TTC549 (cell line): ENCODE measurements at regions not wholly inside any gene's neighbourhood (a gene's known extent, or its start where the extent isn't known, plus 50 kb on each side); places are given as distances from the start of the nearest gene placed in this dataset.
"Not testable (repeated sequence)": the region's sequence is repeated elsewhere in the genome, so short reads cannot be mapped to it uniquely, and the experiment has no call there.

Experiments
- FAIRE-seq: peaks from 2 replicates; lab custom pipeline; 2012; peaks lifted over from hg19 to GRCh38; lab: Jason Lieb, UNC

GRCh38 chr6:160804639-160805038, 102.6 kb downstream of the PLG start:
- FAIRE-seq, result no peak

- FAIRE-seq, result no peak
These were observed 106.2 kb downstream of the PLG start for GRCh38 chr6:160808263-160808662.

GRCh38 chr6:160810238-160810637, 108.2 kb downstream of the PLG start:
- FAIRE-seq, result no peak

- FAIRE-seq, result no peak
These were observed 110.1 kb downstream of the PLG start for GRCh38 chr6:160812097-160812496.

DNA sequence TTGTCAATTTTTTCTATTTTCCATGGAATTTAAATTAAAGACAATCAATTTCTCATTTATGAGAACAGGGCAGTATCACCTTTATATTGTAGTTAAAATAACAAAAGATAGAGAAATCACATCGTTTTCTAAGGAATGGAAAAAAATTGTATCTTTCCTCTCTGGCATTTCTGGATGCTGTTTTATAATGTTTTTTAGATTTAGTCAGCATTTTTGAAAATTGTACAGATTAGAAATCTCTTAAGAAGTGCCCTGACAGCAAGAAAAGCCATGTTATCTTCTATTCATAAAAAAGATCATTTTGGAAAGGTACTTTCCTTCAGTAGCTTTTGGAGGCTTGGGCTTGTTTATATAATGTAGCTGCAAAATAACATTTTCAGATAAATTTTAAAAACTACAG, 116.9 kb downstream of the PLG start:
- FAIRE-seq, result no peak

- FAIRE-seq, result not testable (repeated sequence)
These were observed 118.6 kb downstream of the PLG start for GRCh38 chr6:160820661-160821060.

- FAIRE-seq, result no peak
These were observed 129.7 kb downstream of the PLG start for GRCh38 chr6:160831739-160832138.

GRCh38 chr6:160832422-160832821, 130.4 kb downstream of the PLG start:
- FAIRE-seq, result no peak

DNA sequence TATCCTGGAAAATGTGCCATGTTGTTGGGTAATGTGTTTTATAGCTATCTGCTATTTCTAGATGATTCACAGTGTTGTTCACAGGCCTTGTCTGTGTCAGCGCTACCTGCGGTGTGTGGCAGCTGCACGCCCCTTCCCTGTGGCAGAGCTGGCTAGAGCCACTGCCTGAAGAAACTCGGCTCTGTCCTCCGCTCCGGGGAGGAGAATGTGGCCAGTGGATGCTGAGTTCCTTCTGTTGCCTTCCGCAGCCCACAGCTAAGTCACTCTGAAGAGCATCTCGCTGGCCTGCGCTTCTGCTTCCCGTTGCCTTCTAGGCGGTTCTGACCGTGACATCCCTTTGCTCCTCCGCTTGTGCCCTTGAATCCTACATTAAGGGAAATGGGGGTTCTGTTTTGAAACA, 135.1 kb downstream of the PLG start:
- no peak for FAIRE-seq

- no peak for FAIRE-seq
These were observed 140.5 kb upstream of the MAP3K4 start for GRCh38 chr6:160851031-160851430.

DNA sequence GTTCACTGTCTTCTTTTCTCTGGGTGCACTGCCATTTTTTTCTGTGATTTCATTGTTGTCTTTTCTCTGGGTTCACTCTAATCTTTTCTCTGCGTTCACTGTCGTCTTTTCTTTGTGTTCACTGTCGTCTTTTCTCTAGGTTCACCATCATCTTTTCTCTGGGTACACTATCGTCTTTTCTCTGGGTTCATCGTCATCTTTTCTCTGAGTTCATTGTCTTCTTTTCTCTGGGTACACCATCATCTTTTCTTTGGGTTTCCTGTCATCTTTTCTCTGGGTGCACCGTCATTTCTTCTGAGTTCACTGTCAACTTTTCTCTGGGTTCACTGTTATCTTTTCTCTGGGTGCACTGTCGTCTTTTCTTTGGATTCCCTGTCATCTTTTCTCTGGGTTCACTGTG, 137.6 kb upstream of the MAP3K4 start:
- FAIRE-seq, result no peak

- FAIRE-seq, result no peak
These were observed 132.7 kb upstream of the MAP3K4 start for GRCh38 chr6:160858886-160859285.

GRCh38 chr6:160859822-160860221, 131.7 kb upstream of the MAP3K4 start:
- FAIRE-seq, result no peak

DNA sequence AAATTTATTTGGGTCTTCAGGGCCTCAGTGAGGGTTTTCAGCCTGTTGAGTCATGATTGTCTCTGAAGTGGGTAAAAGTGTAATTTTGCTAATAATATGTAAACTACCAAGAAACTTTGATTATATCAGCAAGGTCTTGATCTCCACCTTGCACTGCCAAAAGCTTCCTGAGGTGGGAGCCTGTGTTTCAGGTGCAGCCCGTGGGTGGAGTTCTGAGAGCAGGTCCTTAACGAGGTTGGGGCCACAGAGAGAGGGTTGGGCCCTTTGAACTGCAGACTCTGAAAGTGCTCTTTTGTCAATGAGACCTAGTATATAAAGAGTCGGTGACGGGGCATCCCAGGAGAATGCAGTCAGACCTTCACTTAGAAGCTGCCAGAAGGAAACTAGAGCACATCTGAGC, 129.7 kb upstream of the MAP3K4 start:
- no peak for FAIRE-seq

GRCh38 chr6:160863782-160864181, 127.8 kb upstream of the MAP3K4 start:
- FAIRE-seq, result no peak

- no peak for FAIRE-seq
These were observed 120.2 kb upstream of the MAP3K4 start for GRCh38 chr6:160871320-160871719.

DNA sequence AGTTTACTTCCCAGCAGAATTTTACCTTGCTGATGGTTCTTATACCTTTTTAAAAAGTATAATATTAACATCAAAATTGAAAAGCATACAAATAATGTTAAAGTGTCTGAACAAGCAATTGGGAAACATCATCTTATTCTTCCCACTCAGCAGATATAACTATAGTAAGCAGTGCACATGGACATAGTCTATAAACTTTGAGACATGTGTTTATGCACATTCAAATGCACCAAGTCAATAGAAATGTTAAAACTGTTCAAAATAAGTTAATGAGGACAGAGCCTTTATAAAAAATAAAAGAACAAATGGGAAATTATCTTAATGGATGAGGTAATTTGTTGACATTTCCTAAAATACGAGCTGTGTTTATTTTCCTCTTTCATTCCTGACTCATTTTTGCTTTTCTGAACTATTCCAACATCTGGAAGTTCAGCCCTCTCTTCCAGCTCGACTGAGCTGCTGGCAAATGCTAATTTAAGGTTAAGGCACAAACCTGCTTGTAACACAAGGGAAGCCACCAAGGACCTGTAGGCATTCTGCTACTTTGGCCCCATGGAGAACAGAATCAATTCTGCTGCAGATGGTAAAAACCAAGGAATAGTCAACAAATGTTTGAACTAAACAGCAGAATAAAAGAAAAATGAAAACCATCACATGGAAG, 110.3 kb upstream of the MAP3K4 start:
- FAIRE-seq, result no peak

GRCh38 chr6:160882006-160882405, 109.6 kb upstream of the MAP3K4 start:
- FAIRE-seq, result no peak

DNA sequence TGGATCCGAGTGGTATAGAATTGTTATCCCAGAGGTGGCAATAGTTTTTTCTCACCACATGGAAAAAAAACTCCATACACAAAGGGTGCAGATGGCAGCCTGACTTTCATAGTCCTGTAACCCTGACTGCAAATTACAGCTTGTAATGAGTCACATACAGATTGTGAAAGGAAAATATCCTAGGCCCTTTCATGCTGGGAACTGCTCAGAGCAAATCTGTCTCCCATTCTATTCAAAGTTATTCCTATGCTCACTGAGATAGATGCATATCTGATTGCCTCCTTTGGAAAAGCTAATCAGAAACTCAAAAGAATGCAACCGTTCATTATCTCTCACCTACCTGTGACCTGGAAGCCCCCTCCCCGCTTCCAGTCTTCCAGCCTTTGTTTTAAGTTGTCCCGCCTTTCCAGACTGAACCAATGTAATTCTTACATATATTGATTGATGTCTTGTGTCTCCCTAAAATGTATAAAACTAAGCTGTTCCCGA, 108.7 kb upstream of the MAP3K4 start:
- no peak for FAIRE-seq

GRCh38 chr6:160883560-160883959, 108.0 kb upstream of the MAP3K4 start:
- FAIRE-seq, result no peak

GRCh38 chr6:160883999-160884398, 107.6 kb upstream of the MAP3K4 start:
- FAIRE-seq, result no peak

DNA sequence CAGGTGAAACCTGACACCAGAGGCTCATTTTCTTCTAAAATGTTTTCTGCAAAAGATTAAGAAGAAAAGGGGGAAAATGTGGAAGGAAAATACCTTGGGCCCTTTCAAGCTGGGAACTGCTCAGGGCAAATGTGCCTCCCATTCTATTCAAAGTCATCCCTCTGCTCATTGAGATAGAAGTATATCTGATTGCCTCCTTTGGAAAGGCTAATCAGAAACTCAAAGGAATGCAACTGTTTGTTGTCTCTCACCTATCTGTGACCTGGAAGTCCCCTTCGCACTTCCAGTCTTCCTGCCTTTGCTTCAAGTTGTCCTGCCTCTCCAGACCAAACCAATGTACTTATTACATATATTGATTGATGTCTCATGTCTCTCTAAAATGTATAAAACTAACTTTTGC, 102.4 kb upstream of the MAP3K4 start:
- FAIRE-seq, result not testable (repeated sequence)

- FAIRE-seq, result no peak
These were observed 99.9 kb upstream of the MAP3K4 start for GRCh38 chr6:160891690-160892089.

DNA sequence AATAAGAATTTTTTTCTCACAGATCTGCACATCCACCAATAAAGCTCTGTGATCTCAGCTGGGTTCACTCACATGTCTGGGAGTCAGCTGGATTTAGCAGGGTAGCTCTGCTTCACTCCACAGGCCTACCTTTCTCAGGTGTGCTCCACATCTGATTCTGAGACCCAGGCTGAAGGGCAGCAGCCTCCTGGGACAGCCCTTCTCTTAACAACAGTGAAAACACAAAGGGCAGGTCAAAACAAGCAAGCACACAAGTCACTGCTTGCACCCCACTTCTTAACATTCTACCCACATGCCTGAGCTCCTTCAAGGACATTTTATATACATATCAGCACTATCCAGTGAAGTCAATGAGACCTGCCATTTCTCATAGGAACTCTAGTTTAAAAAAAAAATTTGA, 96.0 kb upstream of the MAP3K4 start:
- FAIRE-seq, result no peak
